GM12864 (cell line): ENCODE measurements at regions not wholly inside any gene's neighbourhood (a gene's known extent, or its start where the extent isn't known, plus 50 kb on each side); places are given as distances from the start of the nearest gene placed in this dataset.

Source experiments
- DNase-seq: peaks from one replicate; pipeline ENCODE4 v3.0.0-alpha.2; 2011; ENCODE audit warnings: low read depth
- H3K4me3 ChIP-seq: 2 replicates; pipeline ENCODE4 v1.5.1; 2011; ENCODE audit warnings: mild to moderate bottlenecking, low read depth, low read length, control low read depth
- TF ChIP-seq, protein P1 (sequence below): IDR thresholded peaks from 2 replicates; pipeline ENCODE4 v1.5.1; 2011; ENCODE audit warnings: low read depth, mild to moderate bottlenecking, moderate library complexity, low read length, control low read depth, inconsistent platforms; ENCODE audit errors: missing control alignments

- TF ChIP-seq, protein P1, sequence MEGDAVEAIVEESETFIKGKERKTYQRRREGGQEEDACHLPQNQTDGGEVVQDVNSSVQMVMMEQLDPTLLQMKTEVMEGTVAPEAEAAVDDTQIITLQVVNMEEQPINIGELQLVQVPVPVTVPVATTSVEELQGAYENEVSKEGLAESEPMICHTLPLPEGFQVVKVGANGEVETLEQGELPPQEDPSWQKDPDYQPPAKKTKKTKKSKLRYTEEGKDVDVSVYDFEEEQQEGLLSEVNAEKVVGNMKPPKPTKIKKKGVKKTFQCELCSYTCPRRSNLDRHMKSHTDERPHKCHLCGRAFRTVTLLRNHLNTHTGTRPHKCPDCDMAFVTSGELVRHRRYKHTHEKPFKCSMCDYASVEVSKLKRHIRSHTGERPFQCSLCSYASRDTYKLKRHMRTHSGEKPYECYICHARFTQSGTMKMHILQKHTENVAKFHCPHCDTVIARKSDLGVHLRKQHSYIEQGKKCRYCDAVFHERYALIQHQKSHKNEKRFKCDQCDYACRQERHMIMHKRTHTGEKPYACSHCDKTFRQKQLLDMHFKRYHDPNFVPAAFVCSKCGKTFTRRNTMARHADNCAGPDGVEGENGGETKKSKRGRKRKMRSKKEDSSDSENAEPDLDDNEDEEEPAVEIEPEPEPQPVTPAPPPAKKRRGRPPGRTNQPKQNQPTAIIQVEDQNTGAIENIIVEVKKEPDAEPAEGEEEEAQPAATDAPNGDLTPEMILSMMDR = peak; percentile 11
- no peak overlapping the region for H3K4me3 ChIP-seq
- no peak for DNase-seq
Measured at GRCh38 chr1:90561911-90562310, 155.2 kb downstream of the BARHL2 start.

DNA sequence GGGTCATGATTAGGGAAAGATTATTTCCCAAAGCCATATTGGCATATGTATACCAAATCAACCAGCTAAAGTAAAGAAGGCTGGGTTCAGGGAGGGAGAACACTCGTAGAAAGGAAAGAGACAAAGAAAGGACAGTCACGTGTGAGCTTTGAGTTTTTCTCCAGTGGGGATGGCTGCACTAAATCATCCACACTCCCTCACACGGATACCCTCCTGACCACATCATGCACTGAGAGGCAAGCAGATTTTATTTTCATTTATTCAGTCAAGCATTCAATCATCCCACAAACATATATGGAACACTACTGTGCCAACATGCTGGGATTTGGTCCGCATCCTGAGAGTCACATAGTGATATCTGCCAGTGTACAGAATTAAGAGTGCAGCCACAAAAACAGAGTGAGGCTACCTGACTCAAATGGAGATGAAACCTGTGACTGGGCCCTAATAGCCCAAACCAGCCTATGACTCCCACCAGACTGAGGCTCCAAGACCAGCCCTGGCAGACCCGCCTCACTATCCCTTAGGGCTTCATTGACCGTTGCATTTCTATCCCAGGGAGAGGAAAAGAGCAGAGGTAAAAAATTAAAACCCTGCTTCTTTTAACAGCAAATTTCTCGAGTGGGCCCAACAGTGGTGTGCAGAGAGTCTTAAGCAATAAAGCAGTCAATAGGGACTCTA is 155.9 kb downstream of the BARHL2 start:
- no peak for DNase-seq
- TF ChIP-seq, protein P1 = no peak
- H3K4me3 ChIP-seq = no peak overlapping the region

GRCh38 chr1:90558754-90559378 is 158.2 kb downstream of the BARHL2 start:
- no peak for DNase-seq
- no peak overlapping the region for H3K4me3 ChIP-seq
- TF ChIP-seq, protein P1 = no peak

GRCh38 chr1:90558126-90558525 is 159.0 kb downstream of the BARHL2 start:
- DNase-seq = no peak
- TF ChIP-seq, protein P1 = no peak
- no peak overlapping the region for H3K4me3 ChIP-seq

- no peak for DNase-seq
- H3K4me3 ChIP-seq = no peak overlapping the region
- TF ChIP-seq, protein P1 = no peak
Measured at GRCh38 chr1:90557706-90558105, 159.4 kb downstream of the BARHL2 start.

GRCh38 chr1:90550626-90551406 is 166.3 kb downstream of the BARHL2 start:
- no peak overlapping the region for H3K4me3 ChIP-seq
- TF ChIP-seq, protein P1 = peak; percentile 25
- no peak for DNase-seq
